ENCODE measurements at regions not wholly inside any gene's neighbourhood (a gene's known extent, or its start where the extent isn't known, plus 50 kb on each side); places are given as distances from the start of the nearest gene placed in this dataset.

- H2AFZ ChIP-seq (ENCODE audit: control insufficient read depth, low read length), result no peak overlapping the region
- H3K36me3 ChIP-seq (ENCODE audit: control insufficient read depth in 2 of 2, extremely low read depth in 1 of 2, insufficient read depth in 2 of 2, low read length in 2 of 2), result no peaks in the 10 kb centered on the region
- no peak overlapping the region for H3K4me3 ChIP-seq (ENCODE audit: control insufficient read depth in 2 of 3, extremely low read depth in 1 of 3, insufficient read depth in 2 of 3, low read depth in 1 of 3, low read length in 3 of 3)
- no peak overlapping the region for H3K27ac ChIP-seq (ENCODE audit: control insufficient read depth, insufficient read depth, low read length)
- FAIRE-seq (no peak), DNase-seq (ENCODE audit: low read depth, low spot score) (no peak)
- no peak overlapping the region for H3K4me2 ChIP-seq (ENCODE audit: control insufficient read depth, extremely low read depth, insufficient read depth, low read depth, low read length)
- H4K20me1 ChIP-seq (ENCODE audit: control insufficient read depth, extremely low read depth, insufficient read depth, low read length), result no peaks in the 10 kb centered on the region
- H3K79me2 ChIP-seq (ENCODE audit: control insufficient read depth, insufficient read depth, low read length), result no peaks in the 10 kb centered on the region
- no peak for TF ChIP-seq EZH2 (IDR thresholded peaks at IDR 0.05; ENCODE audit: low read length)
- TF ChIP-seq CTCF (optimal IDR thresholded peaks at IDR 0.05 in 1 of 3, IDR thresholded peaks at IDR 0.05 in 1 of 3, conservative IDR thresholded peaks at IDR 0.05 in 1 of 3; ENCODE audit: extremely low read depth in 1 of 3, insufficient read depth in 2 of 3, low read length in 3 of 3), result no peak
- H3K9me1 ChIP-seq (ENCODE audit: control insufficient read depth, extremely low read depth, insufficient read depth, low read length), result no peaks in the 10 kb centered on the region
- H3K9ac ChIP-seq (ENCODE audit: control insufficient read depth, extremely low read depth, insufficient read depth, low read length), result no peak overlapping the region
- H3K27me3 ChIP-seq (ENCODE audit: control insufficient read depth, extremely low read depth, insufficient read depth, low read length), result no peaks in the 10 kb centered on the region
- no peaks in the 10 kb centered on the region for H3K4me1 ChIP-seq (ENCODE audit: control insufficient read depth, extremely low read depth, insufficient read depth, low read length)
- dilution Hi-C loops (cut with MboI; ENCODE audit: extremely low pct_ligation_motif_present, low sequenced_read_pairs), result no loop called here
- no peaks in the 10 kb centered on the region for H3K9me3 ChIP-seq (ENCODE audit: control insufficient read depth, low read depth, low read length)
These were observed 160.8 kb upstream of the PODXL start for GRCh38 chr7:131717181-131717580.

- no peak overlapping the region for H3K9ac ChIP-seq (ENCODE audit: control insufficient read depth, extremely low read depth, insufficient read depth, low read length)
- H3K79me2 ChIP-seq (ENCODE audit: control insufficient read depth, insufficient read depth, low read length), result no peaks in the 10 kb centered on the region
- DNase-seq (ENCODE audit: low read depth, low spot score) (no peak), FAIRE-seq (no peak)
- dilution Hi-C loops (cut with MboI; ENCODE audit: extremely low pct_ligation_motif_present, low sequenced_read_pairs), result no loop called here
- no peaks in the 10 kb centered on the region for H3K9me1 ChIP-seq (ENCODE audit: control insufficient read depth, extremely low read depth, insufficient read depth, low read length)
- no peak overlapping the region for H2AFZ ChIP-seq (ENCODE audit: control insufficient read depth, low read length)
- H3K4me3 ChIP-seq (ENCODE audit: control insufficient read depth in 2 of 3, extremely low read depth in 1 of 3, insufficient read depth in 2 of 3, low read depth in 1 of 3, low read length in 3 of 3), result no peak overlapping the region
- TF ChIP-seq CTCF (optimal IDR thresholded peaks at IDR 0.05 in 1 of 3, IDR thresholded peaks at IDR 0.05 in 1 of 3, conservative IDR thresholded peaks at IDR 0.05 in 1 of 3; ENCODE audit: extremely low read depth in 1 of 3, insufficient read depth in 2 of 3, low read length in 3 of 3) (no peak), EZH2 (IDR thresholded peaks at IDR 0.05; ENCODE audit: low read length) (no peak)
- no peaks in the 10 kb centered on the region for H3K36me3 ChIP-seq (ENCODE audit: control insufficient read depth in 2 of 2, extremely low read depth in 1 of 2, insufficient read depth in 2 of 2, low read length in 2 of 2)
- peaks cover 9% of the 10 kb centered on the region for H3K27me3 ChIP-seq (ENCODE audit: control insufficient read depth, extremely low read depth, insufficient read depth, low read length)
- no peaks in the 10 kb centered on the region for H3K9me3 ChIP-seq (ENCODE audit: control insufficient read depth, low read depth, low read length)
- H3K4me2 ChIP-seq (ENCODE audit: control insufficient read depth, extremely low read depth, insufficient read depth, low read depth, low read length), result no peak overlapping the region
- H3K27ac ChIP-seq (ENCODE audit: control insufficient read depth, insufficient read depth, low read length), result no peak overlapping the region
- no peaks in the 10 kb centered on the region for H3K4me1 ChIP-seq (ENCODE audit: control insufficient read depth, extremely low read depth, insufficient read depth, low read length)
- H4K20me1 ChIP-seq (ENCODE audit: control insufficient read depth, extremely low read depth, insufficient read depth, low read length), result no peaks in the 10 kb centered on the region
These were observed 142.9 kb upstream of the PODXL start for GRCh38 chr7:131699323-131699722.
